HEK293 (cell line): ENCODE measurements at regions not wholly inside any gene's neighbourhood (a gene's known extent, or its start where the extent isn't known, plus 50 kb on each side); places are given as distances from the start of the nearest gene placed in this dataset.

ENCODE experiments used
- CTCF ChIA-PET: fragments of 350-600 bp; formaldehyde crosslinking; extraction: SDS; loops from one replicate; lab custom pipeline; 2021; ENCODE audit warnings: antibody characterized with exemption; lab: Yijun Ruan, JAX
- POLR2A ChIA-PET: fragments of 300-600 bp; formaldehyde crosslinking; extraction: SDS; loops from one replicate; lab custom pipeline; 2020; ENCODE audit warnings: antibody characterized with exemption, inconsistent platforms; lab: Yijun Ruan, JAX
- H3K27ac ChIP-seq: fragments of 200-500 bp; sonication (Bioruptor generic); 2 replicates; pipeline ENCODE4 v1.5.1; 2014; ENCODE audit warnings: low read depth, low read length, control low read depth, inconsistent platforms; ENCODE audit errors: extremely low read depth
- H3K36me3 ChIP-seq, 2 experiments: fragments of 200-500 bp in 1 of 2; sonication (Bioruptor generic) in 1 of 2; 1 replicate in 1 of 2; 2 replicates in 1 of 2; pipeline ENCODE4 v1.5.1; 2014 to 2017; ENCODE audit warnings: inconsistent platforms in 2 of 2, low read length in 2 of 2; ENCODE audit not compliant: control insufficient read depth in 2 of 2, insufficient read depth in 1 of 2
- H3K4me1 ChIP-seq: fragments of 200-500 bp; sonication (Bioruptor generic); 2 replicates; pipeline ENCODE4 v1.5.1; 2014; ENCODE audit warnings: mild to moderate bottlenecking, low read length, inconsistent platforms; ENCODE audit not compliant: control insufficient read depth, insufficient read depth
- H3K4me3 ChIP-seq: 2 replicates; pipeline ENCODE4 v1.5.1; 2011; ENCODE audit warnings: low read depth, mild to moderate bottlenecking, control low read depth, low read length, moderate library complexity
- H3K9me3 ChIP-seq: fragments of 200-500 bp; sonication (Bioruptor generic); 2 replicates; pipeline ENCODE4 v1.5.1; 2014; ENCODE audit warnings: low read depth, low read length, inconsistent platforms; ENCODE audit not compliant: control insufficient read depth, insufficient read depth
- GFI1B ChIP-seq: fragments of 450-650 bp; formaldehyde crosslinking; IDR thresholded peaks from 2 replicates; pipeline ENCODE4 v1.5.1; 2016; ENCODE audit warnings: missing biosample characterization, missing genetic modification characterization
- HOXC10 ChIP-seq: sonication (generic); formaldehyde crosslinking; IDR thresholded peaks from 2 replicates; pipeline ENCODE4 v1.8.1; 2023; ENCODE audit warnings: mild to moderate bottlenecking, missing genetic modification reagents
- KLF8 ChIP-seq: fragments of 450-650 bp; formaldehyde crosslinking; IDR thresholded peaks from 2 replicates; pipeline ENCODE4 v1.5.1; 2016; ENCODE audit warnings: missing biosample characterization, missing genetic modification characterization
- PRDM2 ChIP-seq: fragments of 450-650 bp; formaldehyde crosslinking; IDR thresholded peaks from 2 replicates; pipeline ENCODE4 v1.5.1; 2016; ENCODE audit warnings: missing biosample characterization, missing genetic modification characterization, borderline replicate concordance
- SETDB1 ChIP-seq: IDR thresholded peaks from one replicate; pipeline ENCODE4 v1.6.1; 2017; ENCODE audit warnings: mild to moderate bottlenecking, low read length, moderate library complexity, mixed read lengths; ENCODE audit not compliant: insufficient read length
- YY1 ChIP-seq: fragments of 450-650 bp; formaldehyde crosslinking; IDR thresholded peaks from 2 replicates; pipeline ENCODE4 v1.5.1; 2018; ENCODE audit warnings: missing biosample characterization, missing genetic modification characterization
- ZNF138 ChIP-seq: fragments of 450-650 bp; formaldehyde crosslinking; IDR thresholded peaks from 2 replicates; pipeline ENCODE4 v1.5.1; 2016; ENCODE audit warnings: missing biosample characterization, missing genetic modification characterization, borderline replicate concordance
- ZNF157 ChIP-seq: fragments of 450-650 bp; formaldehyde crosslinking; IDR thresholded peaks from 2 replicates; pipeline ENCODE4 v1.5.1; 2016; ENCODE audit warnings: missing biosample characterization, missing genetic modification characterization
- ZNF423 ChIP-seq: fragments of 450-650 bp; formaldehyde crosslinking; IDR thresholded peaks from 2 replicates; pipeline ENCODE4 v1.5.1; 2016; ENCODE audit warnings: missing biosample characterization, missing genetic modification characterization
- ZNF518A ChIP-seq: fragments of 450-650 bp; formaldehyde crosslinking; conservative IDR thresholded peaks from 2 replicates; pipeline ENCODE4 v1.5.1; 2016; ENCODE audit warnings: low read depth, missing biosample characterization, missing genetic modification characterization
- ZNF548 ChIP-seq: fragments of 450-650 bp; formaldehyde crosslinking; IDR thresholded peaks from 2 replicates; pipeline ENCODE4 v1.5.1; 2016; ENCODE audit warnings: missing biosample characterization, missing genetic modification characterization
- ZNF585B ChIP-seq: fragments of 450-650 bp; formaldehyde crosslinking; IDR thresholded peaks from 2 replicates; pipeline ENCODE4 v1.5.1; 2016; ENCODE audit warnings: missing biosample characterization, missing genetic modification characterization
- ZNF596 ChIP-seq: fragments of 450-650 bp; IDR thresholded peaks from 2 replicates; pipeline ENCODE4 v1.5.0; 2018; ENCODE audit warnings: missing biosample characterization, mild to moderate bottlenecking, missing genetic modification characterization, moderate library complexity
- ZNF645 ChIP-seq: fragments of 450-650 bp; formaldehyde crosslinking; IDR thresholded peaks from 2 replicates; pipeline ENCODE4; 2016; ENCODE audit warnings: missing biosample characterization, missing genetic modification characterization
- ZNF707 ChIP-seq: fragments of 450-650 bp; formaldehyde crosslinking; IDR thresholded peaks from 2 replicates; pipeline ENCODE4 v1.5.1; 2016; ENCODE audit warnings: missing biosample characterization, missing genetic modification characterization
- ZSCAN5A ChIP-seq: fragments of 450-650 bp; formaldehyde crosslinking; IDR thresholded peaks from 2 replicates; pipeline ENCODE4 v1.5.1; 2016; ENCODE audit warnings: missing biosample characterization, missing genetic modification characterization
- TF ChIP-seq, protein P1 (sequence below): fragments of 450-650 bp; formaldehyde crosslinking; IDR thresholded peaks from 2 replicates; pipeline ENCODE4 v1.5.1; 2016; ENCODE audit warnings: missing biosample characterization, missing genetic modification characterization, borderline replicate concordance

GRCh38 chr3:68447885-68448284, 484.5 kb downstream of the TAFA4 start (continued):
- TF ChIP-seq ZNF585B (tag by site-specific recombination) (no peak), ZNF423 (tag by site-specific recombination) (no peak), ZNF138 (no peak)
- TF ChIP-seq, all 188 proteins: peak for 0

DNA sequence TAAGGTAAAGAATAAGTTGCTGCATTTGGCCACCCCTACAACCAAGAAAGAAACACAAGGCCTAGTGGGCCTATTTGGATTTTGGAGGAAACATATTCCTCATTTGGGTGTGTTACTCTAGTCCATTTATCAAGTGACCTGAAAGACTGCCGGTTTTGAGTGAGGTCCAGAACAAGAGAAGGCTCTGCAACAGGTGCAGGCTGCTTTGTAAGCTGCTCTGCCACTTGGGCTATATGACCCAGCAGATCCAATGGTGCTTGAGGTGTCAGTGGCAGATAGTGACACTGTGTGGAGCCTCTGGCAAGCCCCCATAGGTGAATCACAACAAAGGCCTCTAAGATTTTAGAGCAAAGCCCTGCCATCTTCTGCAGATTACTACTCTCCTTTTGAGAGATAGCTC, 491.3 kb downstream of the TAFA4 start:
- no peaks in the 10 kb centered on the region for H3K36me3 ChIP-seq
- no peaks in the 10 kb centered on the region for H3K9me3 ChIP-seq
- no peaks in the 10 kb centered on the region for H3K4me1 ChIP-seq
- ChIA-PET CTCF (no interaction called here), POLR2A (no interaction called here)
- no peak for TF ChIP-seq SETDB1
- TF ChIP-seq ZNF707 (tag by site-specific recombination), result no peak
- TF ChIP-seq ZSCAN5A (tag by site-specific recombination), result no peak
- TF ChIP-seq ZNF596 (tag by site-specific recombination), result no peak
- no peak for TF ChIP-seq ZNF157 (tag by site-specific recombination)
- TF ChIP-seq KLF8 (tag by site-specific recombination), result no peak
- no peak for TF ChIP-seq ZNF645 (tag by site-specific recombination)
- TF ChIP-seq GFI1B (tag by site-specific recombination), result no peak
- TF ChIP-seq HOXC10, result no peak
- TF ChIP-seq ZNF518A, result no peak
- TF ChIP-seq YY1 (tag by site-specific recombination), result no peak
- TF ChIP-seq, protein P1, sequence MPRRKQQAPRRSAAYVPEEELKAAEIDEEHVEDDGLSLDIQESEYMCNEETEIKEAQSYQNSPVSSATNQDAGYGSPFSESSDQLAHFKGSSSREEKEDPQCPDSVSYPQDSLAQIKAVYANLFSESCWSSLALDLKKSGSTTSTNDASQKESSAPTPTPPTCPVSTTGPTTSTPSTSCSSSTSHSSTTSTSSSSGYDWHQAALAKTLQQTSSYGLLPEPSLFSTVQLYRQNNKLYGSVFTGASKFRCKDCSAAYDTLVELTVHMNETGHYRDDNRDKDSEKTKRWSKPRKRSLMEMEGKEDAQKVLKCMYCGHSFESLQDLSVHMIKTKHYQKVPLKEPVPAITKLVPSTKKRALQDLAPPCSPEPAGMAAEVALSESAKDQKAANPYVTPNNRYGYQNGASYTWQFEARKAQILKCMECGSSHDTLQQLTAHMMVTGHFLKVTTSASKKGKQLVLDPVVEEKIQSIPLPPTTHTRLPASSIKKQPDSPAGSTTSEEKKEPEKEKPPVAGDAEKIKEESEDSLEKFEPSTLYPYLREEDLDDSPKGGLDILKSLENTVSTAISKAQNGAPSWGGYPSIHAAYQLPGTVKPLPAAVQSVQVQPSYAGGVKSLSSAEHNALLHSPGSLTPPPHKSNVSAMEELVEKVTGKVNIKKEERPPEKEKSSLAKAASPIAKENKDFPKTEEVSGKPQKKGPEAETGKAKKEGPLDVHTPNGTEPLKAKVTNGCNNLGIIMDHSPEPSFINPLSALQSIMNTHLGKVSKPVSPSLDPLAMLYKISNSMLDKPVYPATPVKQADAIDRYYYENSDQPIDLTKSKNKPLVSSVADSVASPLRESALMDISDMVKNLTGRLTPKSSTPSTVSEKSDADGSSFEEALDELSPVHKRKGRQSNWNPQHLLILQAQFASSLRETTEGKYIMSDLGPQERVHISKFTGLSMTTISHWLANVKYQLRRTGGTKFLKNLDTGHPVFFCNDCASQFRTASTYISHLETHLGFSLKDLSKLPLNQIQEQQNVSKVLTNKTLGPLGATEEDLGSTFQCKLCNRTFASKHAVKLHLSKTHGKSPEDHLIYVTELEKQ (tag by site-specific recombination), result no peak
- TF ChIP-seq ZNF548, result no peak
- no peak for TF ChIP-seq PRDM2 (tag by site-specific recombination)
- no peak overlapping the region for H3K4me3 ChIP-seq
- H3K27ac ChIP-seq, result no peak overlapping the region
